ENCODE measurements at regions not wholly inside any gene's neighbourhood (a gene's known extent, or its start where the extent isn't known, plus 50 kb on each side); places are given as distances from the start of the nearest gene placed in this dataset.

GRCh38 chr17:83200751-83201150 lies 121.3 kb downstream of the METRNL start:
- TF ChIP-seq, protein P1, sequence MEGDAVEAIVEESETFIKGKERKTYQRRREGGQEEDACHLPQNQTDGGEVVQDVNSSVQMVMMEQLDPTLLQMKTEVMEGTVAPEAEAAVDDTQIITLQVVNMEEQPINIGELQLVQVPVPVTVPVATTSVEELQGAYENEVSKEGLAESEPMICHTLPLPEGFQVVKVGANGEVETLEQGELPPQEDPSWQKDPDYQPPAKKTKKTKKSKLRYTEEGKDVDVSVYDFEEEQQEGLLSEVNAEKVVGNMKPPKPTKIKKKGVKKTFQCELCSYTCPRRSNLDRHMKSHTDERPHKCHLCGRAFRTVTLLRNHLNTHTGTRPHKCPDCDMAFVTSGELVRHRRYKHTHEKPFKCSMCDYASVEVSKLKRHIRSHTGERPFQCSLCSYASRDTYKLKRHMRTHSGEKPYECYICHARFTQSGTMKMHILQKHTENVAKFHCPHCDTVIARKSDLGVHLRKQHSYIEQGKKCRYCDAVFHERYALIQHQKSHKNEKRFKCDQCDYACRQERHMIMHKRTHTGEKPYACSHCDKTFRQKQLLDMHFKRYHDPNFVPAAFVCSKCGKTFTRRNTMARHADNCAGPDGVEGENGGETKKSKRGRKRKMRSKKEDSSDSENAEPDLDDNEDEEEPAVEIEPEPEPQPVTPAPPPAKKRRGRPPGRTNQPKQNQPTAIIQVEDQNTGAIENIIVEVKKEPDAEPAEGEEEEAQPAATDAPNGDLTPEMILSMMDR (IDR thresholded peaks at IDR 0.05 in 2 of 3, conservative IDR thresholded peaks at IDR 0.05 in 1 of 3; ENCODE audit: borderline replicate concordance in 1 of 3, insufficient read depth in 1 of 3, low read depth in 2 of 3, low read length in 2 of 3): no peak
- TF ChIP-seq SRF (IDR thresholded peaks at IDR 0.05; ENCODE audit: low read depth) (no peak), ZFX (IDR thresholded peaks at IDR 0.05) (no peak), ZNF274 (IDR thresholded peaks at IDR 0.05; ENCODE audit: low read depth, low read length) (no peak), POLR2A (IDR thresholded peaks at IDR 0.05; ENCODE audit: borderline replicate concordance, extremely low read depth, insufficient read depth, insufficient read length) (no peak), EZH2 (IDR thresholded peaks at IDR 0.05) (no peak), YY1 (IDR thresholded peaks at IDR 0.05; ENCODE audit: extremely low read depth, insufficient replicate concordance, low read depth, low read length) (no peak), FOSL1 (IDR thresholded peaks at IDR 0.05; ENCODE audit: low read depth) (no peak), POLR2AphosphoS5 (IDR thresholded peaks at IDR 0.05; ENCODE audit: low read depth, low read length) (no peak), ELF1 (IDR thresholded peaks at IDR 0.05; ENCODE audit: borderline replicate concordance, low read depth) (no peak), EZH2phosphoT487 (IDR thresholded peaks at IDR 0.05; ENCODE audit: borderline replicate concordance) (no peak), REST (IDR thresholded peaks at IDR 0.05; ENCODE audit: low read depth) (no peak)
